Large intestine (tissue), 3 donors: ENCODE measurements at regions not wholly inside any gene's neighbourhood (a gene's known extent, or its start where the extent isn't known, plus 50 kb on each side); places are given as distances from the start of the nearest gene placed in this dataset.
A peak's percentile ranks its signal among the peaks of the same experiment; 100 is the strongest.
"Not testable (repeated sequence)": the region's sequence is repeated elsewhere in the genome, so short reads cannot be mapped to it uniquely, and the experiment has no call there.

Source experiments
- DNase-seq, 2 donors: peaks; one replicate each; pipeline versions ENCODE4 v3.0.0 to v3.0.0-alpha.2; 2013
- H3K27ac ChIP-seq: one replicate; pipeline ENCODE4 v1.5.1; 2013; ENCODE audit warnings: low read length
- H3K27me3 ChIP-seq: 2 replicates; pipeline ENCODE4 v1.6.1; 2013; ENCODE audit warnings: low read length; ENCODE audit not compliant: control insufficient read depth, insufficient read depth
- H3K36me3 ChIP-seq: 2 replicates; pipeline ENCODE4 v1.6.1; 2013; ENCODE audit warnings: low read length; ENCODE audit not compliant: control insufficient read depth, insufficient read depth
- H3K4me1 ChIP-seq: one replicate; pipeline ENCODE4 v1.6.1; 2013; ENCODE audit warnings: low read length; ENCODE audit not compliant: control insufficient read depth, insufficient read depth
- H3K4me3 ChIP-seq: one replicate; pipeline ENCODE4 v1.5.1; 2013; ENCODE audit warnings: low read length
- H3K9me3 ChIP-seq: one replicate; pipeline ENCODE4 v1.6.1; 2013; ENCODE audit warnings: mild to moderate bottlenecking, low read depth, low read length, moderate library complexity; ENCODE audit not compliant: control insufficient read depth
- WGBS: methylation state at CpG from one replicate; pipeline ENCODE4 v1.1.5; 2013; ENCODE audit warnings: low lambda C conversion rate; ENCODE audit not compliant: insufficient coverage; 5-methylcytosine and 5-hydroxymethylcytosine counted together

GRCh38 chrY:7845776-7846175 is 934.2 kb upstream of the AMELY start:
- no peaks in the 10 kb centered on the region for H3K27me3 ChIP-seq
- no peaks in the 10 kb centered on the region for H3K9me3 ChIP-seq
- no peaks in the 10 kb centered on the region for H3K36me3 ChIP-seq
- H3K27ac ChIP-seq: no peak overlapping the region
- H3K4me1 ChIP-seq: no peaks in the 10 kb centered on the region
- DNase-seq: no peak
- H3K4me3 ChIP-seq: no peak overlapping the region

GRCh38 chrY:7837046-7837445 is 925.5 kb upstream of the AMELY start:
- Histone ChIP-seq H3K36me3 (no peaks in the 10 kb centered on the region), H3K27me3 (no peaks in the 10 kb centered on the region), H3K4me3 (no peak overlapping the region), H3K4me1 (no peaks in the 10 kb centered on the region), H3K27ac (no peak overlapping the region), H3K9me3 (no peaks in the 10 kb centered on the region)
- no peak for DNase-seq
- WGBS: no CpG with 5 or more reads among the region's 7 CpGs

DNA sequence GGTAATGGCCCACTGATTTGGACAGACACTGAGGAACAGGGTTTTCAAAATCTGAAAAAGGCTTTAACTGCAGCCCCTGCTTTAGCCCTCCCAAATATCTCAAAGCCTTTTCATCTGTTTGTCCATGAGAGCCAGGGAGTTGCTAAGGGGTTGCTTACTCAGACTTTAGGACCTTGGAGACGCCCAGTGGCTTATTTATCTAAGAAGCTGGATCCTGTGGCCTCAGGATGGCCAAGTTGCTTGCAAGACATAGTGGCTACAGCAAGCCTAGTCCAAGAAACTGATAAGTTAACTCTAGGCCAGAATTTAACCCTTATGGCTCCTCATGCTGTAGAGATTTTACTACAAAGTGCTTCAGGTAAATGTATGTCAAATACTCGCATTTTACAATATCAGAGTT is 924.8 kb upstream of the AMELY start:
- no peak overlapping the region for H3K4me3 ChIP-seq
- H3K9me3 ChIP-seq: no peaks in the 10 kb centered on the region
- no peak for DNase-seq
- no peaks in the 10 kb centered on the region for H3K36me3 ChIP-seq
- no peaks in the 10 kb centered on the region for H3K4me1 ChIP-seq
- H3K27ac ChIP-seq: no peak overlapping the region
- no CpG with 5 or more reads among the region's 2 CpGs for WGBS
- no peaks in the 10 kb centered on the region for H3K27me3 ChIP-seq

GRCh38 chrY:7835416-7835815 is 923.9 kb upstream of the AMELY start:
- no peaks in the 10 kb centered on the region for H3K27me3 ChIP-seq
- H3K4me3 ChIP-seq: no peak overlapping the region
- no peaks in the 10 kb centered on the region for H3K4me1 ChIP-seq
- H3K27ac ChIP-seq: no peak overlapping the region
- no peaks in the 10 kb centered on the region for H3K9me3 ChIP-seq
- no CpG with 5 or more reads among the region's 5 CpGs for WGBS
- DNase-seq: no peak
- no peaks in the 10 kb centered on the region for H3K36me3 ChIP-seq

DNA sequence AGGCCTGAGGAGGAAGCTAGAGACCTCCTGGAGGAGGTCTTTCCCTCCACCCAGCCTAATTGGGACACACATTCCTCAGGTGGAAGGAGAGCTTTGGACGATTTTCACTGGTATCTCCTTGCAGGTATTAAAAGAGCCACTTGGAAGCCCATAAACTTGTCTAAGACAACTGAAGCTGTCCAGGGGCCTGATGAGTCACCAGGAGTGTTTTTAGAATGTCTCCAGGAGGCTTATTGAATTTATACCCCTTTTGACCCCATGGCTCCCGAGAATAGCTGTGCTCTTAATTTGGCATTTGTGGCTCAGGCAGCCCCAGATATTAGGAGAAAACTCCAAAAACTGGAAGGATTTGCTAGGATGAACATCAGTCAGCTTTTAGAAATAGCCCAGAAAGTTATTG is 922.7 kb upstream of the AMELY start:
- Histone ChIP-seq H3K27ac (no peak overlapping the region), H3K36me3 (no peaks in the 10 kb centered on the region), H3K4me1 (no peaks in the 10 kb centered on the region), H3K27me3 (no peaks in the 10 kb centered on the region), H3K9me3 (no peaks in the 10 kb centered on the region), H3K4me3 (no peak overlapping the region)
- no peak for DNase-seq
- WGBS: no CpG with 5 or more reads among the region's 2 CpGs

DNA sequence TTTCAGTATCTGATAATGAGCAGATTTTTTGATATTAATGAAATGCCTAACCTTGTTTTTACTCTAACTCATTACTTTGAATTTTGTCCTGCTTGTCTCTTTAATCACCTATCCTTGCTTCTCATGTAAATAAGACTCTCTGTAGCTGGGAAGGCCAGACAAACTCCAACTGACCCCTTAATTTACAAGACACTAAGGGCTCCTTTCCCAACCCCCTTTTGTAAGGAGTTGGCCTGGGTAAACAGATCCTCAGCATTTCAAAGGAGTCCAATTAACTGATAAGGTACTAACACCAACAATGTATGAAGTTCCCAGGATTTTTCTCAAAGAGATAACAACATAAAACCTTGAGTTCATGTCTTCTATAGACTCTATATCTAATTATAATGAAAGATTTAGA is 919.3 kb upstream of the AMELY start:
- H3K9me3 ChIP-seq, H3K27me3 ChIP-seq, H3K4me3 ChIP-seq, H3K36me3 ChIP-seq, H3K27ac ChIP-seq, DNase-seq, H3K4me1 ChIP-seq: not testable (repeated sequence)

GRCh38 chrY:7826533-7826932 is 915.0 kb upstream of the AMELY start:
- Histone ChIP-seq H3K27me3 (no peaks in the 10 kb centered on the region), H3K4me3 (no peak overlapping the region), H3K27ac (no peak overlapping the region), H3K9me3 (no peaks in the 10 kb centered on the region), H3K4me1 (no peaks in the 10 kb centered on the region), H3K36me3 (no peaks in the 10 kb centered on the region)
- DNase-seq: no peak
- no CpG with 5 or more reads among the region's 2 CpGs for WGBS

- Histone ChIP-seq H3K27ac (no peak overlapping the region), H3K27me3 (no peaks in the 10 kb centered on the region), H3K9me3 (no peaks in the 10 kb centered on the region), H3K36me3 (no peaks in the 10 kb centered on the region), H3K4me3 (no peak overlapping the region), H3K4me1 (no peaks in the 10 kb centered on the region)
- no CpG with 5 or more reads among the region's 1 CpG for WGBS
- no peak for DNase-seq
Observed at GRCh38 chrY:7825874-7826273, 914.3 kb upstream of the AMELY start.

DNA sequence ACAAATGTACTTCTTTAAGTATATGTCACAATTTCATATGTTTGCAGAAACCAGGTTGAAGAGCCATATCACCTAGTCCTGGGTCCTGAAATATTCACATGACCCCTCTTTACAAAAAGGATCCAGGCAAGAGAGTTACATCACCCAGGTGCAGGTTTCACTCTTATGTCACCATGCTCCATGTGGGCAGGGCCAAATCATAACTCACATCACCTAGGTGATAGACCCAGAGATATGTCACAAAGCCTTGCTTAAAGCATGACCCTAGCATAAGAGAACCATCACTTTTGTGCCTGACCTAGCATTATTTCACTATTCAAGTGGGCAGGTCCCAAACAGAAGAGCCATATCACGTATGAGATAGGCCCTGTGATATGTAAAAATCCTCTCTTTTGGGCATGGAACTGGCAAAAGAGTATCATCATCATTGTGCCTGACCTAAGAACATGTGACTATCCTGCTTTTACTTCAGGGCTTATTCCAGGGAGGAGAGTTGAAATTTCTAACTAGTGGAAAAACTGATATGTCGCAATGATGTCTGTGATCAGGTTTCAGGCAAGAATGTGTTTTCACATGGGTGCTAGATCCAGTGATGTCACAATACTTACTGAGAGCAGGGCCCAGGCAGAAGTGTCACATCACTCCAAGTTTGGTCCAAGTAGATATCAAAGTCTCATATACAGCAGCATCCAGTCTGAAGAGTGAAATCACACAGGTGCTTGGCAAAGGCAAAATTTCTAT is 909.9 kb upstream of the AMELY start:
- no peak for DNase-seq
- Histone ChIP-seq H3K27me3 (no peaks in the 10 kb centered on the region), H3K9me3 (no peaks in the 10 kb centered on the region), H3K4me3 (no peak overlapping the region), H3K36me3 (no peaks in the 10 kb centered on the region), H3K27ac (no peak overlapping the region), H3K4me1 (no peaks in the 10 kb centered on the region)
- WGBS: no CpG with 5 or more reads among the region's 2 CpGs

DNA sequence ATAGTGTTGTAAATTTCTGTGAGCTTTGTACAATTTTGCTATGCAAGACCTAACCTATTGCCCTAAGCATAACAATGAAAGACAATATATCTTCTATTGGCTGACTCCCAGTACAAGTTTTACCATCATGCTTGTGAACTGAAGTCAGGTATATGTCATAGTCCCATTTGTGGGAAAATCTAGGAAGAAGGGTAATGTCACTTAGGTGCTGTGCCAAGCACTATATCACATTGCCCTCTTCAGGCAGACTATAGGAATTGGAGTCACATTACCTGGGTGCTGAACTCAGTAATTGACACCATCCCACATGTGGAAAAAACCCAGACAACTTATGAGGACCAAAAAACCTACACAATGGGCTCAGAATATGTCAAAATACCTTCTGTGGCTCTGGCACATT is 907.4 kb upstream of the AMELY start:
- Histone ChIP-seq H3K27me3 (no peaks in the 10 kb centered on the region), H3K4me1 (no peaks in the 10 kb centered on the region), H3K36me3 (no peaks in the 10 kb centered on the region), H3K27ac (no peak overlapping the region), H3K9me3 (no peaks in the 10 kb centered on the region), H3K4me3 (no peak overlapping the region)
- DNase-seq: peak in 1 of 2 donors; percentile 18

GRCh38 chrY:7816567-7816966 is 905.0 kb upstream of the AMELY start:
- H3K27me3 ChIP-seq: no peaks in the 10 kb centered on the region
- no peak overlapping the region for H3K4me3 ChIP-seq
- no peak overlapping the region for H3K27ac ChIP-seq
- no peaks in the 10 kb centered on the region for H3K9me3 ChIP-seq
- no CpG with 5 or more reads among the region's 1 CpG for WGBS
- H3K4me1 ChIP-seq: no peaks in the 10 kb centered on the region
- DNase-seq: no peak
- no peaks in the 10 kb centered on the region for H3K36me3 ChIP-seq
